GM12878 (cell line): ENCODE measurements at regions not wholly inside any gene's neighbourhood (a gene's known extent, or its start where the extent isn't known, plus 50 kb on each side); places are given as distances from the start of the nearest gene placed in this dataset.

Experiments used
- NBN ChIP-seq: fragments of 450-650 bp; IDR thresholded peaks from 2 replicates; pipeline ENCODE4 v1.6.1; 2016
- SIN3A ChIP-seq: IDR thresholded peaks from 2 replicates; pipeline ENCODE4 v1.6.1; 2012; ENCODE audit warnings: low read depth, low read length, improper control_type of control experiment
- SKIL ChIP-seq: fragments of 450-650 bp; IDR thresholded peaks from 2 replicates; pipeline ENCODE4 v1.6.1; 2017; ENCODE audit warnings: mild to moderate bottlenecking, low read depth, inconsistent platforms; ENCODE audit not compliant: poor library complexity, severe bottlenecking
- SMAD5 ChIP-seq: IDR thresholded peaks from 2 replicates; pipeline ENCODE4 v1.6.1; 2016; ENCODE audit warnings: antibody characterized with exemption, low read depth
- ZZZ3 ChIP-seq: IDR thresholded peaks from 2 replicates; pipeline ENCODE4 v1.6.1; 2011; ENCODE audit warnings: low read depth; ENCODE audit not compliant: control insufficient read depth, insufficient read length

- TF ChIP-seq SKIL, result no peak
- no peak for TF ChIP-seq SIN3A
- TF ChIP-seq ZZZ3, result no peak
- TF ChIP-seq SMAD5, result no peak
- no peak for TF ChIP-seq NBN
Observed at GRCh38 chr3:127141921-127142730, 50.8 kb upstream of the PRR23E start (continued).
